Medulla oblongata (tissue), 1 donor: ENCODE measurements at regions not wholly inside any gene's neighbourhood (a gene's known extent, or its start where the extent isn't known, plus 50 kb on each side); places are given as distances from the start of the nearest gene placed in this dataset.

Experiments used
- DNase-seq: peaks from one replicate; pipeline ENCODE4 v3.0.0-alpha.2; 2015; ENCODE audit errors: extremely low spot score

DNA sequence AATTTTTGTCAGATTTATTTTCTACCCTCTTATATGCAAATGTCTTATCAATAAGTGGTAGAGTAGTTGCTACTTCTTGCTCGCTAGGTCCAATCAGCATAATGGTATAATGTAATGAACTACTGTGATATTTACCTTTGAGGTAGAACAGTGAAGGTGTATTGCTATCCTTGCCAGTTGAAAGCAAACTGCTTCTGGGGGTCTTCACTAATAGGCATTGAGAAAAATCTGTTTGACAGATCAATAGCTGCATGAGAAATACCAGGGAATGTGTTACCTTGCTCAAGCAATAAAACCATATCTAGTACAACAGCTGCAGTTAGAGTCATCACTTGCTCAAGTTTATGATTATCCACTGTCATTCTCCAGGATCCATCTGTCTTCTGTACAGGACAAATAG lies 50.1 kb upstream of the EFEMP1 start:
- DNase-seq: no peak

DNA sequence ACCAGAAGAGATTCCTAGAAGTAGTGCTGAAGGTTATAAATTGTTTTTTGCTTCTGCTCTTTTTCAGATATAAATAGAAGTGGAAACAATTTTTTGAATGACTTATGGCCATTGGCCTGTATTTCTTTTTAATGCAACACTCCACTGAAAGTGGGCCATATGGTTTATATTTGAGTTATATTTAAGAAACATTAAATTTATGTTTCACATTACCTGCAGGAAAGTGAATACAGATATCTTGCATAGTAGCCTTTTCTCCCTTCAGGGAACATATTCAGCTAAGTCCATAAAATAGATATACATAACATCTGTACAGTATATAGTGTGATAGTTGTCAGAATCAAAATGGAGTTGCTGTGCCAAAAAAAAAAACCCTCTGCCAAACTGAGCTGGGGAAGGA lies 53.1 kb upstream of the EFEMP1 start:
- no peak for DNase-seq

DNA sequence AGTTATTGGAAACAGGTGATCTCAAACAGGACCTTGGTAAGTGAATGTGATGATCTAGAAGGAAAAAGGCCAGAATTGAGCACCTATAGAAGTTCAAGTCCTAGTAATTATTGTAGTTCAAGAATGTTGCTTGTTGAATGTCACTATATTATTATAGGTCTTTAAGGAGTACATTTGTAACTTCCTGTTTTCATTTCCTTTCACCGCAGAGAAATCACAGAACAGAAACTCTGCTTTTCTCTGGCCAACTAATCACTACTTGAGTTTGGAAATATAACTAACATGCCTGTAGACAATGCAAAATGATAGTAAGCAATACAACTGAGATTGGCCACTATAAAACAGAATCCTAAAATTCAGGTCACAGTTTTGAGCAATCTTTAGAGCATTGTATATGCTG lies 61.8 kb upstream of the EFEMP1 start:
- DNase-seq: peak; percentile 58

DNA sequence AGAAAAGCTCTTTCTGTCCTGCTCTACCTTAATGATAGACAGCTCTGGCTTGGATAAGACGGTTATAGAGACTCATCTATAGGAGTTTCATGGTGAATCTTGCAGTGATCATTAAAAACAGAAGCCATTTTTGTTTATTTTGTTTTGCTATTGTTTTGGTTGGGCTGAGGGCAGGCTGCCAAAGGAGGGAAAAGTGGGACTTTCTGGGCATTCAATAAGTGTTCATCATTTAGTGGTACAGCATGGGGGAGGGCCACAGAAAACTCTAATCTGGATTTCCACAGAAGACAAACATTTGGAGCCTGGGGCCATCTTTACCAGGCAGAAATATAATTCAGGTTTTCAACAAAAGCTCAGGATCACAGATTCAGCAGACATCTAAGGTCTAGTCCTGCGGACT lies 62.4 kb upstream of the EFEMP1 start:
- DNase-seq: no peak

DNA sequence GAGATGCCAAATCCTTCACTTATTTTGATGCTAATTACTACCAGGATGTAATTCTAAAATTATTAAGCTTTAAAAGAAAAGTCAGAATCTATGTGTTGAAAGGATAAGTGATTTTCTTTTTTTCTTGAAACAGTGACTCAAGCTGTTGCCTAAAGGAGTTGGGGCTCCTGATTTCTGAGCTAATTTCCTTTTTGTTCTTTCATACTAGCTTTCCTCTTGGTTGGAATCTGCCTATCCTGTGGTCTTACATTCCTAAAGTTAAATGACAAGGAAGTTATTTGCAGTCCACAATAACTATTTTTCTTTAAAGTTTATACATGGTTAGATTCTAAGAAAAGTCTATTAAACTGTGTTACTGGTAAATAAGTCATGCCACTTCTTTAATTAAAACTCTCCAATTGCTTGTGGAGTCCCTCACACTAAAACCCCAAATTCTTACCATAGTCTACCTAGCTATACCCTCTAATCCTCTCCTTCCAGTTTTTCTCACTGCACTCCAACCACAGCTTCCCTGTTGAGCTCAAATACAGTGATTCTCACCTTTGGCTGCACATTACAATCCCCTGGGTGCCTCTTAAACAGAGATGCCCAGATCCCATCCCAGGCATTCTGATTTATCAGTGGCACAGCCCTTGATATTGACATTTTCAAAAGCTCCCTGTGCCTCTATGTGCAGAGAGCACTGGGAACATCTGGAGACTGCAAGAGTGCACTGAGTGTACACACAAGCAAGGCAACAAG lies 63.3 kb upstream of the EFEMP1 start:
- no peak for DNase-seq

DNA sequence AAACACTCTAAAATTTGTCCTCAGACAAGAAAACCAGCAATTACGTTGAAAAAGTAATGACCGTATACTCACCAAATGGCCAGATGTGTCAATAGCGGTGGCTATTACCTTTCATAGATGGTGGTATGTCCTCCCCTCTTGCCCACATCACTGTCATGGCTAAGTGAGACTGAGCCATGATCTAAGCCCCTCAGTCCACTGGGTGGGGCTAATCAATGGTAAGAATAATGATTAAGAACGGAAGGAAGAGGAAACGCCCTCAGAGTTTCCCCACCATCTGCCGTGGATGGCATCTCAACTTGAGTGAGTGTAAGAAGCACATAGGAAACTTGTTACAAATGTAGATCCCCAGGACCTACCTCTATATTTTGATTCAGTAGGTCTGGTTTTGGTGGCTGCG lies 65.8 kb upstream of the EFEMP1 start:
- DNase-seq: no peak

DNA sequence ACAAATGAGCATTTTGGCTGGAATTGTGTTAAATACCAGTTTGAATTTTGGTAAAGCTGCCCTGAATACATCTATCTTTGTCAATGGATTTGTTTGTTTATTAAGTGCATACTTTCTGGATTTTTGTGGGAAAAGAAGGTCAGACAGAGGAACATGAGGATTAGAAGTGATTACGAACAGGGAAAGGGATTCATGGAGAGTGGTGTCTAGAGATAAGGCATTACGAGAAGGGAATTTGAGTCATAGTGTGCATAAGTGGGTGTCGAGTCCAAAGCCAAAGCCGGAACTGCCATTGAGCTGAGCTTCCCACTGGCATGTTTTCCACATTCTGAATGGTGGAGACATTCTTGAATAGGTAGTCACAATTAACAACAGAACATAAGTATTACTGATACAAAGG lies 68.9 kb upstream of the EFEMP1 start:
- DNase-seq: no peak

DNA sequence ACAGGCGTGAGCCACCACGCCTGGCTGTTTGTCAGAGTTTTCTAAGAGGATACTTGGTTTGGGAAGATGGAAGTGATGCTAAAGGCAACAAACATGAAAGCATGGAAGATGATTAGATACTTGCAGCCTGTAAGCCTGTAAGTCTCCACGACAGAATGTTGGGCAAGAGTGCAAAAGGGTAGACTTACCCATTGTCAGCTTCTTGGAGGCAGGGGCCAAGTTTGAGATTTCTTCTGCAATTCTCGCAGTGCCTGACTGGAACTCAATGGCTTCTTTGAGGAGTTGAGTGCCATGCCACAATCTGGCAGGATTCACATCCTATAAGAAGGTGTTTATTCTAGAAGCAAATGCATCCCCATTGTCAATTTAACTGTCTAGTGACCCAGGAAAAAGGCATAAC lies 70.1 kb upstream of the EFEMP1 start:
- no peak for DNase-seq

DNA sequence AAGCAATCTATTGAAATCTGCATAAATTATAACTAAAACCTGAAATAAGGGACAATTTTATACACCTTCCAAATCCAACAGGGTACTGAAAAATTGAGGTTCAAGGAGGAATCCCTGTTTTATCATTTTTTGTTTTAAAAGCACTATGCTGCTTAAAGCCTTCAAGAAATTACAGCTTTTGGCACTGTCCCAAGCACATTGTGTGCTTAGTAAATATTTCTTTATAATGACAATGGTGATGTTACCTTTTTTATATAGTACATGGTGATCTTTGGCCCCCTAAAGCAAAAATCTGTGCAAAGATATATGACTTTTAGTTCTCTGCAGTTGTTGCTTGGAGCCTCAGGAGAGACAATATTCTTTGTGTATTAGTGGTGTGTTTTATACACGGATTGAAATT lies 71.6 kb upstream of the EFEMP1 start:
- DNase-seq: no peak

DNA sequence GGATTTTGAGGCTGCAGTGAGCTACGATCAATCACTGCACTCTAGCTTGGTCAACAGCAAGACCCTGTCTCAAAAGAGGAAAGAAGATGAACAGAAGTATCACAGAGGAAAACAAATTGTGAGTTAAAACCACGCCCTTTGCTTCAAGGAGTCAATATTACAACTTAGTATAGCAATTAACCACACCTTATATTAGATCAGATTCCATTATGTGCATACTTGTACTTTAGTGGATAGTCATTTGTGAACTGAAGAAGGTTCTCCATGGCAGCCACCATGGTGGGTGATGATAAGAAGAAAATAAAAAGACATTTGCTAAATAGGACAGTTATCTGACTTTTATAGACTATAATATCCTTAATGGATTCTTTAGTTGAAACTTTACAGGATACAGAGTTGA lies 72.3 kb upstream of the EFEMP1 start:
- no peak for DNase-seq

DNA sequence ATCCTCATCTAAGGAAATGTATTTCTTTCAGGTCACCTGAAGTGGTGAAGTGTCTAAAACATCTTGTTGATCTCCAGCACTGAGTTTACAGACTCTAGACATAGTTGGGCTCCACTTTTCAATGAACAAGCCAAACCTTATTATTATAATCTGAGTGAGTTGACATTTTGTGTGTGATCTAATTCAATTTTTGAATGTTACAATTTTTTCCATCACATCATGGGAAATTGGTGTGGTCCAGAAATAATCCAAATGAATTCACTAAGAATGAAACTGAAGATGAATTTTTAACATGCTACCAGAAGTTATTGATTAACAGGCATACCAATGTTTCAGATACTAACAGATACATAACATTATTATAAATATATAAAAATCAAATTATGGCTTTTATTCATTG lies 75.6 kb upstream of the EFEMP1 start:
- no peak for DNase-seq

DNA sequence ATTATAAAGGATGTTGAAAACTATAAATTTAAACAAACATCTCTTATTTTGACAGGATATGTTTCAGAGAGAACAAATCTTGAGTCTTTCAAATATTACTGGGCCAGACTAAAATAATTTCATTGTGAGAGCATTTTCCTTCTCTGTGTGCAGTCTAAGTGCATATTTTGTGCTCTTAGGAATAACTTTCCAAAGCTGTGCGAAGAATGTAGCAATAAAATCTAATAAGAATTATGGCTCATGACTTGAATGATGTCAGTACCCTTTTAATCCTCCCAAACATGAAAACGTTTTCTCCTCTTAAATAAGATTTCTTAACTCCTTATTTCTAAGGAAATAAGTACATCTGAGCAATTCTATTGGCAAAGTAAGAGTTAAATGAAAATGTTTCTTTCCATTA lies 76.2 kb upstream of the EFEMP1 start:
- no peak for DNase-seq

DNA sequence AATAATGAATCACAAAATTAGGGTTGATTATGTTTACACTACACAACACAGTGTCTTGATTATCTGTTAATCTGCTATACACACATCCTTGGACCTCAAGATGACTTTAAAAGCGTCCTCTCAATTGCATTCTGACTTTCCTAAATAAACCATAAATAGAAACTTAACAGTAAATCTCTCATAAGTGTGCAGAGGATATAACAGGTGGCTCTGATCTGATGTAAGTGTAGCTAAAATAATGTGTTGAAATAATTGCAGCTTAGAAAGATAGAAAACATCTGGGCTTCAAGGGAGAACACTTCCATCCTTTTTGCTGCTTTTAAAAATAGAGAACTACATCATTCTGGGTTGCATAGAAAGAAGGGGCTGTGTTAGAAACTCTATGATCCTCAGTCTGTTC lies 78.4 kb upstream of the EFEMP1 start:
- no peak for DNase-seq

DNA sequence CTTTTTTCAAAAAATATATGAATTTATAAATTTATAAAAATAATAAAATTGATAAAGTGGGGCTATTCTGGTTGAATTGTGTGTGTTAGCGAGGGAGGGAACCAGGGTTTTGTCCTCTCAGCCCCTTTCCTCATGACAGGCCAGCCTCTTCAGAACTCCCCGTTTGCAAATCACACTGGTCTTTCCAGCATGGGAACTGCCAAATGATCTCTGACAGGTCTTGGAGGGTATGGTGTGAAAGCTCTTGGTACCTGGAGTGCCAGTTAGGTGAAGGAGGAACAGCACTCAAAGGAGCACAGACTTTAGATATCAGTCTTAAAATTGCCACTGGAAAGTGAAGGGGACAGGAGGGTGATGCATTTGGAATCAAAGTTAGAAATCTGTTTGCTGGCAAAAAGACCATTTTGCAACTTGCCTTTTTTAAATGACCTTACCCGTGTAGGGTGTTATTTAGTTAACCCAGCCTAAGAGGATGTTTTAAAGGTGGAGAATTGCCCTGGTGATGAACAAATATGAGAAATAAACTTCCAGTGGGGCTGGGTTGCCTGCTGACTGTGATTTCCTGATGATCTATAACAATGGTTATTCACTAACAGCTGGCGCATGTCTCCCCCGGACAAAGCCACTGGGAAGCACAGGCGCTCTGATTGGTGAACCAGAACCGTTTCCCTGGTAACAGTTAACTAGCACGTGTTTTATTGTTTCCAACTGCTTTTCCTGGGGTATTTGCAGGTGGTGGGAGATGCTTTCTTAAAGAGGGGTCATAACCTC lies 85.3 kb upstream of the EFEMP1 start:
- peak; percentile 90 for DNase-seq

DNA sequence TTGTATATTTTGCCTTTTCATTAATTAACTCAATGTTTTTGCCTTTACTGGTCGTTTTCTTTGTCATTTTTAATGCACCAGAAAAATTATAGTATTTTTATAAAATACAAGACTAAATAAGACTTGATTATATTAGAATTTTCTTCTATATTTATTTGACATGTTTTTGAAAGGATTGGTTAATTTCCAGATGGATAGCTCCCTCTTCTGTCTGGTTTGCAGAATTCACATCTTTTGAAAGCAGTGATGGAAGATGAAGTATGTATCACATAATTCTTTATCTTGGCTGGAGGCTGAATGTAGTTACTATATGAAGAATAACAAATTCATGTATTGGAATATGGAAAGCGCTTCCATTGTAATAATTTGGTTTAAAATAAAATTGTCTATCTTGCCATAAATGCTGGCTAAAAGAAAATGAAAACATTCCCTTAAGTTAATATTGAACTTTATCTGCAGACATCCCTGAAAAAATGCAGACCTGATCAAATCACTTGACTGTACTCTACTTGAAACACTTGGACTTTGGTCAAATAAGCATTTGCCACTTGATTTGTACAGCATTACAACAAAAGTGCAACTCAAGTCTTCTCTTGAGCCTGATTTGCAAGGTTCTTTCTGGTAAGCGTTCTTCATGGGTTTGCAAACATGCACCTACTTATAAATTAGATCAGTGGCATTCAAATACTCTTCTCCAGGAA lies 86.3 kb upstream of the EFEMP1 start:
- DNase-seq: peak; percentile 70

DNA sequence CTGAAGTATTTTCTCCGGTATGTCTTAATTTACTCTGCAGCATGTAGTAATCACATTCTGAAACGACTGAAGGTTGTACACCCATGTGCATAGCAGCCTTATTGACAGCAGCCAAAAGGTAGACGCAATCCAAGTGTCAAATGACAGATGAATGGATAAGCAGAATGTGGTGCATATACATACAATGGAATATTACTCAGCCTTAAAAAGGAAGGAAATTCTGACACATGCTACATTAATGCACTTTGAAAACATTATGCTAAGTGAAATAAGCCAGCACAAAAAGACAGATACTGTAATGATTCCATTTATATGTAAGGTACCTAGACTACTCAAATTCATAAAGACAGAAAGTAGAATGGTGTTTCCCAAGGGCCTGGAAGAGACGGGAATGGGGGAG lies 88.0 kb upstream of the EFEMP1 start:
- no peak for DNase-seq

DNA sequence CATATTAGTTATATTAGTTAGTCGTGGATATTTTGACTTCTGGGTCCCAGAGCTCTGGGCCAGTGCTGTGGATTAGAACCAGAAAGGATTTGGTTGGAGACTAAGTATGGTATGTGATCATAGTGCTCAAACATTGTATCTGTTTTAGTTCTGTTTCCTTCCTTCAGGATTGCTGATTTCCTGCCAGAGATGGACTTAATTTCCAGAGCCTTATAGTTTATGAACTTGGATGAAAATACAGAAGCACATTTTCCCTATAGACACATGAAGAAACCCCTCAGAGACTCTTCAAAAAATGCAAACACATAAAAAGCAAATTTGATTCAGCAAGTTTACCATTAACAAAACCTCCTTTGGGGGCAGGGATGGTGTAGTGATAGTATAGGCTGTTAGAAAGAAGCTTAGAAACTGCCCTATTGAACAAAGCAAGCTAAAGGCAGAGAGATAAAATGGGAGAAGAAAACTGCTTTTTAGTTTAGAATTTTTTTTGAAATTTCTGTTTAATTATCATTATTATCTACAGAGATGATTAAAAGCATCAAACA lies 88.7 kb upstream of the EFEMP1 start:
- DNase-seq: no peak

DNA sequence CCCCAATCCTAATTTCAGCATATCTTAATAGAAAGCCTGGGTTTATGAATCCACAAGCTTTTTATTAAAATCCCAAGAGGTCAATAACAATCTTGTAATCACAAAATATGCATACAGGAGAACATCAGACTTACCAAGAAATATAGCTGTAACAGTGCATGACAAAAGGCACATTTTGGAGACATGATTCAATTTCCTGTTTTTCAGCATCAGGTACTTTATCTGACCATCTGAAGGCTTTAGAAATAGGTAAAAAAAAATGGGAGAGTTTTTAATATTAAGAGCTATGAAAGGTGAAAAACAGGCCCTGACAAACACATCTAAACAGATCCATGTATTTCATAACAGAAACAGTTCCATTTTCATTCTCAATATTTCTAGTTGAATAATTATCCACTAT lies 89.9 kb upstream of the EFEMP1 start:
- DNase-seq: no peak

DNA sequence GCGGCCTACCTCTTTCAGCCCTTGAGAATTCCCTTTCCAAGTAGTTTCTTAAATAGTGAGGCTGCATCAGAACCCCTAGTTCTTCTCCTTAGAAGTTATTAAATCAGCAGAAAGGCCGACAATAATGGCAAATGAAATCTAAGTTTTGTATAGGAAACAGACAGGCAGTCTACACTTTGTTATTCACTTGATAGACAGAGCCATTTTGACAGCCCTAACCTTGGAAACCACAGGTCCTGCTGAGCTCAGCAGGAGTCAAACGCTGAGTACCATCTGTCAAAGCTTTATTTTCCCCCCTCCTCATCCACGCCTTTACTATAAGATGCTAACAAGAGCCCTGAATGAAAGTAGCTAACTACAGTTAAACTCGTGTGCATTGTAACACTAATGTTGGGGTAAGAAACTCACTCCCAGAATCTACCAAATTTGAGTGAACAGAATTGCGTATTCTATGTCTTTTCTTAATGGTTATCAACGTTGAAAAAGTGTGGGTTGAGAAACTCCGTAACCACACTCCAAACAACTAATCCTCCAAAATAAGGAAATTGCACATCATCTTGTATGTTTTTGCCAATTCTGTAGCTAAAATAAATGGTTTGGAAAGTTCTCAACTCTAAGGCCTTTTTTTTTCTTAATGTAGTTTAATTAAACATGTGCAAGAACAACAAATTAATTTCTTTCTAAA lies 90.6 kb upstream of the EFEMP1 start:
- no peak for DNase-seq

DNA sequence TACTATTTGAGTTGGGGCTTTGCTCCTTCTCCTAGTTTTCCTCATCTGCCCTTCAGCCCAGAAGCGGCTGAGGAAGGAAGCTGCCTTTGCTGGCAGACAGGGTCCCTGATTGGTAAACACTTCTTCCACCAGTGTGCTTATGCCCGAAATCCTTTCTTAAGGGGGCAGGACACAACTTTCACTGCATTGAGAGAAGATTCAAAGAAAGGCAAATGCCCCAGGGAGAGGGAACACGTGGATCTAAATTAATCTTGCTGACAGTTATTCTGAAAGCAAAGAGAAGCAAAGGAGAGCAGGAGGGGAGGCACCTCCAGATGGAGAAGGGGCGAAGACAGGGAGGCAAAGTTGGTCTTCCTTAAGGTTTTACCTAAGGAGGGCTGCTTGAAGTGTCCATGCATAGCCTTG lies 92.1 kb upstream of the EFEMP1 start:
- DNase-seq: no peak

DNA sequence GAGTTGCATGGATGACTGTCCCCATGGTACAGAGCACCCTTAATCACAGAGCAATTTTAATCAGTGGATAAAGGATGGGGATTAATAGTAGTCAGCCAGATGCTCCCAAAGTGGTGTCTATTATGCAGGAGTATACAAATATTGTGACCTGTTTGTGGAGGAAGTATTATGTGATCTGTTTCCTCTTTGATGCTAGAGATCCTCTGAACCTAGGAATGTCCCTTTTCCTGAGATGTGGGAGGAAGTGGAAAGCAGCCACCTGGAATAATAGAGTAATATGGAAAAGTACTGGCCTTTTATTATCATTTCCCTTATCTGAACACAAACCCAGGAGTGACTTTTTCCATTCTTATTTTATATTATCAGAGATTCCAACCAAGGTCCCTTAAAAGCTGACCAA lies 94.2 kb upstream of the EFEMP1 start:
- no peak for DNase-seq

DNA sequence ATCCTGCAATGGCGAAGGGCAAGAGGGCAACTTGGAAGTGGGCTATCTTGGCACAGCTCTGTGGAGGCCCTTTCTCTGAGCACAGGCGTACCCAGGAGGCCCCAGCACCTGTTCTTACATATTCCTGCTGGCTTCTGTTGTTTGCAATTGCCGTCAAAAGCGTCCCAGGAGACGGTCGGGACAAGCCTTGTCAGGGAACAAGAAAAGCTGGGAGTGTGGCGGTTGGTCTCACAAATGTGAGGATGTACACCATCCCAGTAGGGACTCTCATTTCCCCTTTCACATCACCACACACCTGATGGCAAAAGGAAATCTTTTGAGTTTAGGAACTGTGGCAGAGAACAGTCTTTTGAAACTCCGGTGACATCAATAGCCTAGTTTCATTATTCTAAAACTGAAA lies 94.7 kb upstream of the EFEMP1 start:
- DNase-seq: no peak
